Breast epithelium (tissue), 3 donors: ENCODE measurements at regions not wholly inside any gene's neighbourhood (a gene's known extent, or its start where the extent isn't known, plus 50 kb on each side); places are given as distances from the start of the nearest gene placed in this dataset.

ENCODE experiments used
- POLR2A ChIP-seq: fragments of 450-650 bp; IDR thresholded peaks from one replicate; pipeline ENCODE4 v1.6.1; 2016; ENCODE audit warnings: antibody characterized with exemption, mild to moderate bottlenecking, moderate library complexity
- TF ChIP-seq, protein P1 (sequence below), 3 donors: fragments of 450-650 bp; IDR thresholded peaks; one replicate each; pipeline ENCODE4 v1.5.1; 2016 to 2017; ENCODE audit warnings: antibody characterized with exemption in 3 of 3, mild to moderate bottlenecking in 3 of 3, moderate library complexity in 3 of 3

DNA sequence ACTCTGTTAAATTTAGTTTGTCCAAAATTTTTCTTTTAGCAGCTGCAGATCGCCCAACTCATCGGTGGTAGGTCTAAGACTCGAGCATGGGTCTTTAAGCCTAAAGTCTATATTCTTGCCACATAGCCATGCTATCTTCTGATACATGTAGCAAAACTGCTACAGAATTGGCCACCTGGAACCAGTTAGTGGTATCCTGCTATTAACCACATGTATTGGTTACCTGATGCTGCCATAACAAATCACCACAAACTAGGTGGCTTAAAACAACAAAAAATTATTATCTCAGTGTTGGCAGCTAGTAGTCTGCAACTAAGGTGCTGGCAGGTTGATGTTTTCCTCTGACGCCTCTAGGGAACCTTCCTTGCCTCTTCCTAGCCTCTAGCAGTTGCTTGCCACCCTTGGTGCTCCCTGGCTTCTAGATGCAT is 96.7 kb upstream of the PIK3CG start:
- TF ChIP-seq, protein P1, sequence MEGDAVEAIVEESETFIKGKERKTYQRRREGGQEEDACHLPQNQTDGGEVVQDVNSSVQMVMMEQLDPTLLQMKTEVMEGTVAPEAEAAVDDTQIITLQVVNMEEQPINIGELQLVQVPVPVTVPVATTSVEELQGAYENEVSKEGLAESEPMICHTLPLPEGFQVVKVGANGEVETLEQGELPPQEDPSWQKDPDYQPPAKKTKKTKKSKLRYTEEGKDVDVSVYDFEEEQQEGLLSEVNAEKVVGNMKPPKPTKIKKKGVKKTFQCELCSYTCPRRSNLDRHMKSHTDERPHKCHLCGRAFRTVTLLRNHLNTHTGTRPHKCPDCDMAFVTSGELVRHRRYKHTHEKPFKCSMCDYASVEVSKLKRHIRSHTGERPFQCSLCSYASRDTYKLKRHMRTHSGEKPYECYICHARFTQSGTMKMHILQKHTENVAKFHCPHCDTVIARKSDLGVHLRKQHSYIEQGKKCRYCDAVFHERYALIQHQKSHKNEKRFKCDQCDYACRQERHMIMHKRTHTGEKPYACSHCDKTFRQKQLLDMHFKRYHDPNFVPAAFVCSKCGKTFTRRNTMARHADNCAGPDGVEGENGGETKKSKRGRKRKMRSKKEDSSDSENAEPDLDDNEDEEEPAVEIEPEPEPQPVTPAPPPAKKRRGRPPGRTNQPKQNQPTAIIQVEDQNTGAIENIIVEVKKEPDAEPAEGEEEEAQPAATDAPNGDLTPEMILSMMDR (IDR thresholded peaks at IDR 0.05), result no peak
- TF ChIP-seq POLR2A, result no peak
